GM18951 (cell line): ENCODE measurements at regions not wholly inside any gene's neighbourhood (a gene's known extent, or its start where the extent isn't known, plus 50 kb on each side); places are given as distances from the start of the nearest gene placed in this dataset.
"Not testable (repeated sequence)": the region's sequence is repeated elsewhere in the genome, so short reads cannot be mapped to it uniquely, and the experiment has no call there.

Experiments
- POLR2A ChIP-seq: IDR thresholded peaks from 4 replicates; pipeline ENCODE4 v1.6.1; 2011; ENCODE audit warnings: mild to moderate bottlenecking; ENCODE audit not compliant: insufficient read length, insufficient read depth; ENCODE audit errors: extremely low read depth
- in situ Hi-C: fragments of 300-500 bp; cut with MboI; formaldehyde crosslinking; loops from one replicate; pipeline ENCODE4 v1.12.0; 2022; ENCODE audit warnings: low sequenced_read_pairs, mixed read lengths, inconsistent platforms; ENCODE audit not compliant: unreplicated experiment

- no peak for TF ChIP-seq POLR2A
- in situ Hi-C loops, result no loop called here
These were observed 598.7 kb upstream of the TECRL start for GRCh38 chr4:65007841-65008439.

GRCh38 chr4:64975177-64975576 is 565.9 kb upstream of the TECRL start:
- in situ Hi-C loops, result no loop called here
- no peak for TF ChIP-seq POLR2A

GRCh38 chr4:64969081-64969480 is 559.8 kb upstream of the TECRL start:
- in situ Hi-C loops, result no loop called here
- no peak for TF ChIP-seq POLR2A

DNA sequence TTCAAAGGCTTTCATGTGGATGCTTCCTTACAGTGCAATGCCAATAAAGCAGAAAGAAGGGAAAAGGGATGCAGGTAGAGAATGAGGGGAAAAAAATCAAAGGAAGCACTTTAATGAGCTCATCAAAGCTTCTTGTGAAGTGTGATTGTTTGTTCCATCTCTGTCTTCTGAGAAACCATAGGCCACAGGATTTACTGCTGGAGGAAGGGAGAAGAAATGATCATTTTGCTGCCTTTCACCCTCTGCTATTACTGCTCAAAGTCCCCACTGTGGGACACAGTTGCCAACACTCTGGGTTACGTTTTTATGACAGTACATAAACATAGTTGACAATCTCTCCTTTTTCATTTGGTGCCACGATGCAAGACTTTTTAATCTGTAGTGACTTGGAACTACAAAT is 558.0 kb upstream of the TECRL start:
- in situ Hi-C loops, result no loop called here
- no peak for TF ChIP-seq POLR2A

DNA sequence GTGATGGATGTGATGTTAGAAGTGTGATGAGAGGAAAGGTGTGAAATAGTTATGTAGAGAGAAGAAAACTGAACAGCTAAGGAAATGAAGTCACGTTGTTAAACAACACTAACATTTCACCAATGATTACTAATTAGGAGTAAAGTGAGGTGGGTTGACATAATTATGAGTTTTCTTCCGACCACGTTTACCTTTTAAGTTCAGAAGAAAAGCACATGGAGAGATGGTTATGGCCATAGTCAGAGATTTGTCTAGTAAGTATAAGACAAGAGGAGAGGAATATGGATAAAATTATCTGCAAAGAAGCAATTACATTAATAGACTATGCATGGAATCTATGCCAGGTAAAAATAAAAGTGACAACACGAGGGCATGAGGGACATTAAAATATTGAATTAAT is 551.3 kb upstream of the TECRL start:
- no peak for TF ChIP-seq POLR2A
- in situ Hi-C loops, result no loop called here

DNA sequence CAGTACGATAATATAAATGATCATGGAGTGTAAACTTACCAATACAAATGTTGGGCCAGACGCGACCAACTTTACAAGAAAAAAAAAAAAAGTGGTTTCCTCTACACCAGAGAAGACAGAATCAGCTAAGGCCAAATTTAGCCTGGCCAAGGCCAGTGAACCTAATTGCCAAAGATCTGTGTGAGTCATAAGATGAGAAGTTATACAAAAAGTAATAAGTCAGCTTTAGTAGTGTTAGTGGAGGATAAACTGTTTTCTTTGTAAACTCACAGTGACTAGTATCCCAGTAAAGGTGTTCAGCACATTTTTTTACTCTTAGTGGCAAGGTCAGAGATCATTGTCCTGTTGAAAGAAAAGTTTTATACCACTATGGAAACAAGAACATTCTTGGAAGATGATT is 531.4 kb upstream of the TECRL start:
- TF ChIP-seq POLR2A, result no peak
- in situ Hi-C loops, result no loop called here

GRCh38 chr4:64935469-64936001 is 526.3 kb upstream of the TECRL start:
- TF ChIP-seq POLR2A, result no peak
- in situ Hi-C loops, result no loop called here

DNA sequence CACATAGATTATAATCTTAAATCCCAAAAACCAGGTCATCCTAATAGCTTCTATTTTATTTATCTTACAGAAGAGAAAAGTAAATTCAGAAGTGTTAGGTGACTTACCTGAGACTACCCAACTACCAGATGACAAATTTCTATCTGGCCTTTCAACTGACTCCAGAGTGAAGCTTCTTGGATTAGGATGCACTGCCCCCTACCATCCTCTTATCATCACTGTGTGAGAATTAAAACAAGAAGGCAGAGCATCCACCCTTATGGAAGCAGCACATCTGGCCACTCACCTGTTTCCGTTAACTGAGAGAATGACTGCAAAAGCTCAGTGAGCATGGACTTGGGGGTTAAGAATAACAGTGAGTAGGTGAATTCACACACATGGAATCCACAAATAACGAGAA is 502.6 kb upstream of the TECRL start:
- in situ Hi-C loops, result no loop called here
- no peak for TF ChIP-seq POLR2A

- in situ Hi-C loops, result no loop called here
- TF ChIP-seq POLR2A, result no peak
These were observed 494.7 kb upstream of the TECRL start for GRCh38 chr4:64903986-64904385.

DNA sequence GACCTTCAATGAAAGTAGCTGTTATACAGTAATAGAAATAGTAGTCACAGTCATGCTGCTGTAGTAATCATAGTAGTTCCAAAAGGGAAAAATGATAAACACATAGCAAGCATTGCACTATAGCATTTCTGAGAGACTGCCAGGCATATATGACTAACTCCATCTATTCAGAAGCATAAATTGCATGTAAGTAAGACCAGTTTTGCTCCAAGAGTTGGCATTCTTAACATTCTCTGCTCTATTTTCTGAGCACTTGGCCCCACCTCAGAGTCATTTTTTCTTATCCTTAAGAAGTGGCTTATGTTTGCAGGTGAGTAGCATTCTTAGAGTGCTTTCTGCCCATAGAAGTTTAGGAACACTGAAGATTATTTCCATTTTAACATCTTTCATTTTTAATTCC is 490.3 kb upstream of the TECRL start:
- in situ Hi-C loops, result no loop called here

DNA sequence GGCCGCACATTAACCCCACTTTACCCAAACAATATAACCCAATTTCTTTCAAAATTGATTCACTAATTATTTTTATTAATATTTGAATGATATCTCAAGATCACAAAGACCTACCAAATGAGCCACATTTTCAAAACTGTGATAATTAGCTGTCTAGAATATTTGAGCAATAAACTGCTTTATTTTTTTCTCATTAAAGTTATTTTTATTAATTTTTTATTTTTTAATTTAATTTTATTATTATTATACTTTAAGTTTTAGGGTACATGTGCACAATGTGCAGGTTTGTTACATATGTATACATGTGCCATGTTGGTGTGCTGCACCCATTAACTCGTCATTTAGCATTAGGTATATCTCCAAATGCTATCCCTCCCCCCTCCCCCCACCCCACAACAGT is 489.8 kb upstream of the TECRL start:
- in situ Hi-C loops, result not testable (repeated sequence)

More for the DNA sequence above, 490.3 kb upstream of the TECRL start:
- no peak for TF ChIP-seq POLR2A

DNA sequence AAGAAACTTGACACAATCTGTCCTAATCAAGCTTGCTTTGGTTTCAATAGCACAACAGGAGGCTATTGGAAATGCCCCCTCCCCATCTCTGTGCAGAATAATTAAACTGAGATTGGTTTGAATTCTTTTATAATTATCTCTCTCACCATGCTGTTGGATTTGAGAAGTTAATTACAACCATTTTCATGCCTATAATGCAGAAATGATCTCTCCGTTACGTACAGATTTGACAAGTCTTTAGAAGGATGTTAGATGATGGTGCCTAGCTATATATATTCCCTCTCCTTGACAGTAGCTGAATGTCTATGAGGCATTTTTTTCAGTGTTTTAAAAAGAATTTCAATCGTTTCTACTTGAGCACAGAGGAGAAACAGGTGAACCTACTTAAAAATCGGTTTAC is 488.4 kb upstream of the TECRL start:
- no peak for TF ChIP-seq POLR2A
- in situ Hi-C loops, result no loop called here

- in situ Hi-C loops, result no loop called here
These were observed 485.8 kb upstream of the TECRL start for GRCh38 chr4:64895031-64895430.

DNA sequence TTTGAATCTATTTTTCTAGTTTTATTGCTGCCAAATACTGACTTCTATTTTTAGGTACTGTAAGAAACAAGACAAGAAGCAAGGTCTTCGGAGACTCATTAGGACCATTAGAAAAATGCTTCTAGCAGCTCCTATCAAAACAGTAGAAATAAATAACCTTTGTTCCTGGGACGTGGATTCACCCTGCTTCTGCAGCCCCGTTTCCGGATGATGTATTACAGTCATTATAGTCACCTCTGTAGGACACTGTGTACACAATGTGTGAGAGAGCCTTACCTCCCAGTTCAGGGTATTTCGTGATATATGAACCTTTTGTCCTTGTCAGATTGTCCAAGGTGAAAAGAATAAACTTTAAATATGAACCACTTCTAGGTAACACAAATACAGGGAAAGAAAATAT is 484.0 kb upstream of the TECRL start:
- in situ Hi-C loops, result no loop called here
- no peak for TF ChIP-seq POLR2A

More at GRCh38 chr4:64895031-64895430, 485.8 kb upstream of the TECRL start:
- no peak for TF ChIP-seq POLR2A
